Stomach (tissue), 8 donors: ENCODE measurements at regions not wholly inside any gene's neighbourhood (a gene's known extent, or its start where the extent isn't known, plus 50 kb on each side); places are given as distances from the start of the nearest gene placed in this dataset.

Source experiments
- DNase-seq, 2 donors: peaks; one replicate each; pipeline versions ENCODE4 v3.0.0 to v3.0.0-alpha.2; 2013 to 2019
- H3K27ac ChIP-seq, 5 donors: fragments of 200-600 bp in 4 of 5; sonication (generic) in 4 of 5; one replicate each; pipeline ENCODE4 v1.5.1; 2013 to 2019; ENCODE audit warnings: mild to moderate bottlenecking in 1 of 5, moderate library complexity in 1 of 5
- H3K27me3 ChIP-seq, 3 donors: fragments of 200-600 bp; sonication (generic); one replicate each; pipeline ENCODE4 v1.5.1; 2017 to 2019; ENCODE audit warnings: mixed run types in 1 of 3
- H3K36me3 ChIP-seq, 4 donors: fragments of 200-600 bp; sonication (generic); 1 replicate in 3 of 4; 2 replicates in 1 of 4; pipeline ENCODE4 v1.5.1; 2016 to 2019
- H3K4me1 ChIP-seq, 4 donors: fragments of 200-600 bp; sonication (generic); one replicate each; pipeline ENCODE4 v1.5.1; 2016 to 2019
- H3K4me3 ChIP-seq, 4 donors: fragments of 200-600 bp; sonication (generic) in 3 of 4; one replicate each; pipeline ENCODE4 v1.5.1; 2016 to 2019; ENCODE audit warnings: mild to moderate bottlenecking in 1 of 4
- H3K9me3 ChIP-seq, 4 donors: fragments of 200-600 bp; sonication (generic); one replicate each; pipeline ENCODE4 v1.5.1; 2016 to 2019
- EP300 ChIP-seq: sonication (generic); formaldehyde crosslinking; IDR thresholded peaks from one replicate; pipeline ENCODE4 v1.6.1; 2017; ENCODE audit warnings: antibody characterized with exemption
- POLR2A ChIP-seq, 4 donors: fragments of 450-650 bp; IDR thresholded peaks; one replicate each; pipeline ENCODE4 v1.6.1; 2016; ENCODE audit warnings: antibody characterized with exemption in 4 of 4, control low read depth in 2 of 4, mild to moderate bottlenecking in 1 of 4, moderate library complexity in 1 of 4
- POLR2AphosphoS5 ChIP-seq, 3 donors: sonication (generic); formaldehyde crosslinking; IDR thresholded peaks; one replicate each; pipeline ENCODE4 v1.6.1; 2016; ENCODE audit warnings: antibody characterized with exemption in 3 of 3
- WGBS, 5 donors: extraction: QIAGEN DNeasy Blood & Tissue Kit in 3 of 5; methylation state at CpG; one replicate each; pipeline versions ENCODE4 v1.1.5 to v1.1.7; 2013 to 2018; 5-methylcytosine and 5-hydroxymethylcytosine counted together
- intact Hi-C: fragments of 100-400 bp; cut with DNase I; formaldehyde crosslinking; loops from one replicate; pipeline ENCODE4 v1.15.1; 2023; ENCODE audit warnings: low total_unique reads
- TF ChIP-seq, protein P1 (sequence below), 7 experiments: fragments of 450-650 bp in 4 of 7; fragments of 200-600 bp in 3 of 7; sonication (generic) in 3 of 7; IDR thresholded peaks; one replicate each; pipeline ENCODE4 v1.5.1; 2016 to 2019; ENCODE audit warnings: antibody characterized with exemption in 7 of 7, control low read depth in 2 of 7, mild to moderate bottlenecking in 1 of 7
- donor health status: healthy with polysubstance abuse.
- donor health status: Bipolar disorder and iron deficiency.
- donor health status: healthy.

DNA sequence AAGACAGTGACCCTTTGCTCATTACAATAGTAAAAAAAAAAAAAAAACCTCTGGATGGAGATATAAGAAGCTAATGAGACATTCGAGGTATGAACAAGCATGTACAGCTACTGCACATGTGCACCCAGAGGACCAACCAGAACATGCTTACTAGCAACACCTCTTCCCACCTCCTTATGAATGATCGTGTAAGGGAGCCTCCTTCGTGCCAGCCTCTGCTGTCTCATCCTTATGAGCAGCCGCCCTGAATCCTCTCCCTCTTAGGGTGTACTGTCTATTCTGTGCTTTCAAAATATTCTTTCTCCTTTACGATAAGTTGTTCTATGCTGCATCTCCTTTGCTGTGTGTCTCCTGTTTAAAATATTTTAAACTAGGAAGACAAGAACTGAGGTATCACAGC lies 91.4 kb upstream of the ACSL3 start:
- TF ChIP-seq EP300 = no peak
- TF ChIP-seq POLR2A (IDR thresholded peaks at IDR 0.05) = no peak
- no peak for TF ChIP-seq POLR2AphosphoS5 (IDR thresholded peaks at IDR 0.05)
- TF ChIP-seq, protein P1, sequence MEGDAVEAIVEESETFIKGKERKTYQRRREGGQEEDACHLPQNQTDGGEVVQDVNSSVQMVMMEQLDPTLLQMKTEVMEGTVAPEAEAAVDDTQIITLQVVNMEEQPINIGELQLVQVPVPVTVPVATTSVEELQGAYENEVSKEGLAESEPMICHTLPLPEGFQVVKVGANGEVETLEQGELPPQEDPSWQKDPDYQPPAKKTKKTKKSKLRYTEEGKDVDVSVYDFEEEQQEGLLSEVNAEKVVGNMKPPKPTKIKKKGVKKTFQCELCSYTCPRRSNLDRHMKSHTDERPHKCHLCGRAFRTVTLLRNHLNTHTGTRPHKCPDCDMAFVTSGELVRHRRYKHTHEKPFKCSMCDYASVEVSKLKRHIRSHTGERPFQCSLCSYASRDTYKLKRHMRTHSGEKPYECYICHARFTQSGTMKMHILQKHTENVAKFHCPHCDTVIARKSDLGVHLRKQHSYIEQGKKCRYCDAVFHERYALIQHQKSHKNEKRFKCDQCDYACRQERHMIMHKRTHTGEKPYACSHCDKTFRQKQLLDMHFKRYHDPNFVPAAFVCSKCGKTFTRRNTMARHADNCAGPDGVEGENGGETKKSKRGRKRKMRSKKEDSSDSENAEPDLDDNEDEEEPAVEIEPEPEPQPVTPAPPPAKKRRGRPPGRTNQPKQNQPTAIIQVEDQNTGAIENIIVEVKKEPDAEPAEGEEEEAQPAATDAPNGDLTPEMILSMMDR (IDR thresholded peaks at IDR 0.05) = no peak
- no peak for DNase-seq
- Histone ChIP-seq H3K9me3 (no peaks in the 10 kb centered on the region), H3K36me3 (no peaks in the 10 kb centered on the region), H3K4me1 (no peaks in the 10 kb centered on the region), H3K27ac (no peak overlapping the region), H3K27me3 (no peaks in the 10 kb centered on the region), H3K4me3 (no peak overlapping the region)
- WGBS, 5 donors = 72 to 88% (median 80%) methylated on average over 5 of the region's 5 CpGs
- intact Hi-C loops = no loop called here

DNA sequence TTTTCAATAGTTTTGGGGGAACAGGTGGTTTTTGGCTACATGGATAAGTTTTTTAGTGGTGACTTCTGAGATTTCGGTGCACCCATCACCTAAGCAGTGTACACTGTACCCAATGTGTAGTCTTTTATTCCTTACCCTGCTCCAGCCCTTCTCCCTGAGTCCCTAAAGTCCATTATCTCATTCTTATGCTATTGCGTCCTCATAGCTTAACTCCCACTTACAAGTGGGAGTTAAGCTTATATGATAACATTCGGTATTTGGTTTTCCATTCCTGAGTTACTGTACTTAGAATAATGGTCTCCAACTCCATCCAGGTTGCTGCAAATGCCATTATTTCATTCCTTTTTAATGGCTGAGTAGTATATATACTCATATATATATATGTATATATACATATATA lies 90.9 kb upstream of the ACSL3 start:
- H3K4me3 ChIP-seq = no peak overlapping the region
- no peaks in the 10 kb centered on the region for H3K36me3 ChIP-seq
- no peaks in the 10 kb centered on the region for H3K9me3 ChIP-seq
- 69 to 95% (median 73%) methylated on average over 3 of the region's 3 CpGs for WGBS, 5 donors
- TF ChIP-seq POLR2AphosphoS5 (IDR thresholded peaks at IDR 0.05) (no peak), EP300 (no peak), POLR2A (IDR thresholded peaks at IDR 0.05) (no peak)
- TF ChIP-seq, protein P1 (IDR thresholded peaks at IDR 0.05) = no peak
- H3K27me3 ChIP-seq = no peaks in the 10 kb centered on the region
- no peak for DNase-seq
- intact Hi-C loops = no loop called here
- no peak overlapping the region for H3K27ac ChIP-seq
- no peaks in the 10 kb centered on the region for H3K4me1 ChIP-seq

DNA sequence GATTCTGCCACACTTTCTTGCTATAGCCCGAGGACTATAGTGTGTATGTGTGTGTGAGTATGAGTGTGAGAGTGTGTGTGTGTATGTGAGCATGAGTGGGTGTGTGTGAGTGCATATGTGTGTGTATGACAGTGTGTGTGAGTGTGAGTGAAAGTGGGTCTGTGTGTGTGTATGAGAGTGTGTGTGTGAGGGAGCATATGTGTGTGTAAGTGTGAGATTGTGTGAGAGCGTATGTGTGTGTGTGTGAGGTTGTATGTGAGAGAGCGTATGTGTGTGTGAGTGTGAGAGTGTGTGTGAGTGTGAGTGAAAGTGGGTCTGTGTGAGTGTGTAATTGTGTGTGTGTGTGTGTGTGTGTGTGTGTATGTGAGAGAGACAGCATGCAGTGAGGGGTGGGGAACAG lies 89.0 kb upstream of the ACSL3 start:
- H3K36me3 ChIP-seq = no peaks in the 10 kb centered on the region
- no peak overlapping the region for H3K4me3 ChIP-seq
- peaks cover 0 to 11% (median 8%) of the 10 kb centered on the region in 4 donors for H3K4me1 ChIP-seq
- no peaks in the 10 kb centered on the region for H3K9me3 ChIP-seq
- TF ChIP-seq POLR2AphosphoS5 (IDR thresholded peaks at IDR 0.05) = no peak
- no peak overlapping the region for H3K27ac ChIP-seq
- no peak for DNase-seq
- 76 to 97% (median 93%) methylated on average over 3 of the region's 3 CpGs for WGBS, 5 donors
- intact Hi-C loops = no loop called here
- H3K27me3 ChIP-seq = no peaks in the 10 kb centered on the region

DNA sequence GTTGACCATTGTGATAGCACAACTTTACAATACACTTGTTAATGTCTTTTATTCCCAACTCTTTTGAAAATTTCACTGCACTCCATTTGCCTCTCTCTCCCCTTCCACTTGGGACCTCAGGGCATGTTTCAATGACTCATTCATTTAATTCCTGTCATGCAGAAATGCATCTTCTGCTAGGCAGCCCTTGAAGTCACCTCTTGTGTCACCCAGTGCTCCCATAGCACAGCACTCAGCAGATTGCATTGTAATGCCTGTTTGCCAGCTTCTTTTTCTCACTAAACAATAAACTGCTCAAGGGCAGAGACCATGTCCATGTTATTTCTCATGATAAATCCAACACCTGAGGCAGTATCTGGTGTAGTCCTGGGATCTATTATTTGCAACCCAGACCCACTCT lies 85.9 kb upstream of the ACSL3 start:
- Histone ChIP-seq H3K27ac (peak overlapping the region in 3 of 5 donors; percentile 5 to 20 (median 16)), H3K4me1 (peaks cover 0 to 22% (median 20%) of the 10 kb centered on the region in 4 donors), H3K36me3 (no peaks in the 10 kb centered on the region), H3K4me3 (no peak overlapping the region), H3K9me3 (no peaks in the 10 kb centered on the region), H3K27me3 (no peaks in the 10 kb centered on the region)
- no peak for TF ChIP-seq POLR2AphosphoS5 (IDR thresholded peaks at IDR 0.05)
- TF ChIP-seq EP300 = no peak
- TF ChIP-seq POLR2A (IDR thresholded peaks at IDR 0.05) = no peak
- TF ChIP-seq, protein P1 (IDR thresholded peaks at IDR 0.05) = no peak
- intact Hi-C loops = no loop called here
- DNase-seq = no peak

DNA sequence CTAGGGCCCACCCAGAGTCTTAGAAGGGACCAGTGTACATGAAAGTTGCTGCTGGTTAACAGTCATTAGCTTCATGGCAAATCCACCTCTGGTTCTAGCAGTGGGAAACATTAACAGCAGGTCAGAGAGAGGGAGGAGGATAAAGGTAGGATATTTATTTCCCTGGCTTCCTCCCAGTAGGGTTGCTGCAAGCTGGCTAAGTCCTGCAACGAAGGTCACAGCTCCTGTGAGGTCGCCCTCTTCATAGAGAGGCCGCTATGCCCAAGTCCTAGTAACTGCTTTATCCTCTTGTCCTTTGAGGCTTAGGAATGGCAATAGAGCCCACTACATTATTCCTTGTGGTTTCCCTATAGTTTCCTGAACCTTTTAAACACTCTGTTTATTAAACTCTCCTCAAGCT lies 84.0 kb upstream of the ACSL3 start:
- H3K9me3 ChIP-seq = no peaks in the 10 kb centered on the region
- no peak for TF ChIP-seq EP300
- TF ChIP-seq, protein P1 (IDR thresholded peaks at IDR 0.05) = no peak
- TF ChIP-seq POLR2AphosphoS5 (IDR thresholded peaks at IDR 0.05) = peak in 1 of 3 donors; percentile 8
- no peak for TF ChIP-seq POLR2A (IDR thresholded peaks at IDR 0.05)
- DNase-seq = peak; percentile 43 to 60
- H3K27ac ChIP-seq = peak overlapping the region; percentile 59 to 76 (median 69)
- no peaks in the 10 kb centered on the region for H3K36me3 ChIP-seq
- WGBS, 5 donors = 33 to 67% (median 38%) methylated on average over 3 of the region's 3 CpGs
- intact Hi-C loops = no loop called here
- no peak overlapping the region for H3K4me3 ChIP-seq
- no peaks in the 10 kb centered on the region for H3K27me3 ChIP-seq
- H3K4me1 ChIP-seq = peaks cover 0 to 22% (median 20%) of the 10 kb centered on the region in 4 donors
